Astrocyte of the cerebellum (primary cell): ENCODE measurements at regions not wholly inside any gene's neighbourhood (a gene's known extent, or its start where the extent isn't known, plus 50 kb on each side); places are given as distances from the start of the nearest gene placed in this dataset.

Experiments used
- DNase-seq: peaks from one replicate; pipeline ENCODE4 v3.0.0-alpha.2; 2011; ENCODE audit warnings: low read depth
- H3K4me3 ChIP-seq: 2 replicates; pipeline ENCODE4 v1.5.1; 2011; ENCODE audit warnings: mild to moderate bottlenecking, low read depth, low read length, moderate library complexity
- in situ Hi-C: cut with HindIII; loops from 2 replicates; pipeline ENCODE4 v1.10.0; 2017; ENCODE audit warnings: low sequenced_read_pairs
- TF ChIP-seq, protein P1 (sequence below): IDR thresholded peaks from 2 replicates; pipeline ENCODE4 v1.5.1; 2012; ENCODE audit warnings: low read length, low read depth, moderate library complexity, mild to moderate bottlenecking; ENCODE audit errors: missing control alignments

DNA sequence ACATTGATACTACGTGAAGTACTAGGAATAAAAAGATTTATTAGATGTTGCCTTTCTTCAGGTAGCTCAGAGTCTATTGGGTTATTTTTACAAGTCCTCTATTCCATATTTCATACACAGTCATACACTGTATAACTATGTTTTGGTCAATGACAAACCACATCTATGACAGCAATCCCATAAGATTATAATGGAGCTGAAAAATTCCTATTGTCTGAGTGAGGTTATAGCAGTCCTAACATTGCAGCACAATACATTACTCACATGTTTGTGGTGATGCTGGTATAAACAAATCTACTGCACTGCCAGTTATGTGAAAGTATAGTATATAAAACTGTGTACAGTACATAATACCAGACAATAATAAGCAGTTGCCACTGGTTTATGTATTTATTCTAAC is 595.1 kb downstream of the MBD2 start:
- DNase-seq = no peak
- TF ChIP-seq, protein P1, sequence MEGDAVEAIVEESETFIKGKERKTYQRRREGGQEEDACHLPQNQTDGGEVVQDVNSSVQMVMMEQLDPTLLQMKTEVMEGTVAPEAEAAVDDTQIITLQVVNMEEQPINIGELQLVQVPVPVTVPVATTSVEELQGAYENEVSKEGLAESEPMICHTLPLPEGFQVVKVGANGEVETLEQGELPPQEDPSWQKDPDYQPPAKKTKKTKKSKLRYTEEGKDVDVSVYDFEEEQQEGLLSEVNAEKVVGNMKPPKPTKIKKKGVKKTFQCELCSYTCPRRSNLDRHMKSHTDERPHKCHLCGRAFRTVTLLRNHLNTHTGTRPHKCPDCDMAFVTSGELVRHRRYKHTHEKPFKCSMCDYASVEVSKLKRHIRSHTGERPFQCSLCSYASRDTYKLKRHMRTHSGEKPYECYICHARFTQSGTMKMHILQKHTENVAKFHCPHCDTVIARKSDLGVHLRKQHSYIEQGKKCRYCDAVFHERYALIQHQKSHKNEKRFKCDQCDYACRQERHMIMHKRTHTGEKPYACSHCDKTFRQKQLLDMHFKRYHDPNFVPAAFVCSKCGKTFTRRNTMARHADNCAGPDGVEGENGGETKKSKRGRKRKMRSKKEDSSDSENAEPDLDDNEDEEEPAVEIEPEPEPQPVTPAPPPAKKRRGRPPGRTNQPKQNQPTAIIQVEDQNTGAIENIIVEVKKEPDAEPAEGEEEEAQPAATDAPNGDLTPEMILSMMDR = no peak
- in situ Hi-C loops = no loop called here
- no peak overlapping the region for H3K4me3 ChIP-seq

DNA sequence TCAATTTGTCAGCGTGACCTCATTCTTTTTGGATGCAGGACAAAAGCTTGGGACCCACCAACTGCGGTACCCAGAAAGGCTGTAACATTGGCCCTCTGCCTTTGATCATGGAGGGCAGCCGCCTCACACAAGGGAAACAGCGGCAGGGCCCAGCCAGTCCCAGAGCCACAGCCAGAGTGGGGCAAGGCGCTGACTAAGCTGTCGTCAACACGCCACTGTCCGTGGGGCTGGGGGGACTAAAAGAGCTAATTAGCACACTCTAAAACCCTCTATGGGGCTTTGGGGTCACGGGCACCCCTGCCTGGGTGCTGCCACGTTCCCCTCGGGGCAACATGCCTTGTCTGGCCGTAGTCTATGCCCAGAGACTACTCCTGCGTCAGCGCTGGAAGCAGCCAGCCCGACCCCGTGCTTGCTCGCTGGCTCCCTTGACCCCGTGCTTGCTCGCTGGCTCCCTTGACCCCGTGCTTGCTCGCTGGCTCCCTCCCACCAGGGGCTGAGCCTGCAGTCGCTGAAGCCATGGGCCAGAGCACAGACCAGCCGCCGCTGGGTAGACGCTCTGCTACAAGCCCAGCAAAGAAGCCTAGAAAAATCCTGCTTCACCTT is 598.4 kb downstream of the MBD2 start:
- no peak overlapping the region for H3K4me3 ChIP-seq
- no peak for DNase-seq
- TF ChIP-seq, protein P1 = no peak
- in situ Hi-C loops = no loop called here

DNA sequence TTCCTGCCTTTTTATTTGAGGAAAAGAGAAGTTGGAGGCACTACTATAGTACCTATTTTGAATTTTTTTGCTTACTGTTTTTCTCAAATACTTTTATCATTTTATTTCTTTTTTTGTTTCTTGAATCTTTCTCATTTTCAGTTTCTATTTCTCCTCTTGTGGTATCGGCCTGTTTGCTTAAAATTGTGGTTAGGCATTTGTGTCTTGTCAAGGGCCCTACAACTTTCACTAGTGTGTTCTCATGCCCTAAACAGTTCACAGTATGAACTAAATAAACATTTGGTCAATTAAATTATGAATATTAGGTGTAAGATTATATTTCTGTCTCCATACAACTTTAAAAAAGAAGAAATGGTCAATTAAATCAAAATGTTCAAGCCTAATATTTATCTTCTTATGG is 613.5 kb downstream of the MBD2 start:
- no peak for DNase-seq
- H3K4me3 ChIP-seq = no peak overlapping the region
- in situ Hi-C loops = no loop called here
- TF ChIP-seq, protein P1 = no peak

DNA sequence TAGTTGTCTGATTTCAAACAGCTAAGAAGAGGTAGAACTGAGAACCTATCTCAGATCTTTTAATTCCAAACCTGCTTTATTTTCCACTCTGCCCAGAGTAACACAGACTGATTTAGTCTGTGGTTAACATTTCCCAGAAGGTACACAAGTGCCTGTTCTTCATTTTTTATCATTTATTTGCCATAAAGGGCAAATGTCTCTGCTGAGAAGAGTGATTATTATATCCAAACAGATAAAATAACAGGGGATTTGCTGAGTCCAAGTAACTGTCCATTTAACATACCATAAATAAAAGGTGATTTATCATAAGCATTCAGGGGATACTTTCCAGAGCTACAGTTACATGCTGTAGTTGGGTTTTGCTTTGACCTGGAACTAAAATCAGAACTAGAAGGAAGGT is 617.7 kb downstream of the MBD2 start:
- TF ChIP-seq, protein P1 = no peak
- no peak for DNase-seq
- H3K4me3 ChIP-seq = no peak overlapping the region
- in situ Hi-C loops = no loop called here

DNA sequence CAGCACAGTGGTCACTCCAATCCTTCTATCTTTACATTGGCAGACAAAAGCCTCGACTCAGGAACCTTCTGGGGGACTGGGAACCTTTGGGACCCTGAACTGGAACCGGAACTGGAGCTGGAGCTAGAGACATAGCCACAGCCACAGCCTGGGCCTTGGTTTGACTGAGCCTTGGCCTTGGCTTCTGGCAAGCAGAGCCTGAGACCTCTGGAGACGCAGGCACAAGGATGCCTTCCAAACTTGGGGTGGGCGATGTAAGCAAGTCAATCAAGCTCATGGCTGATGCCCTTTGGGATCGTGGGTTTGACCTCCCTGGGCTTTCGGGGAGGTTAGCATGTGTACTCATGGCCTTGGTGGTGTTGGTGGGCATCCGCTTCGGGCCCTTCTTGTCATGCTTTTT is 619.3 kb downstream of the MBD2 start:
- DNase-seq = no peak
- in situ Hi-C loops = no loop called here
- TF ChIP-seq, protein P1 = no peak
- H3K4me3 ChIP-seq = no peak overlapping the region

DNA sequence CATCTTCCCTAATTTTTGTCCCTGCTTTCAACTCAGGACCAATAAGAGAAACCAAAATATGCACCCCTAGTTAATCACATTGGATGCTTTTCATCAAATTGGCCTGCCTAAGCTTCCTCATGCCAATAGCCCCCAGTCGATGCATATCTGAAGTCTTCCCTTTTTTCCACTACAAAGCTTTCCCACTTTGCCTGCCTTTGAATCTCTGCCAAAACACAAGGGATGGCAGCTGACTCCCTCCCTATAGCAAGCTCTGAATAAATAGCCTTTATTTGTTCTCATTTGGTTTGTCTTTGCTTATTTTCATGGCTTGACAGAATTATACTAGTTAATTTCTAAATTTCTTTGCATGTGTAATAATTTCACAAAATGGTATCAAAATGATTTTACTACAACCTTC is 621.2 kb downstream of the MBD2 start:
- no peak for DNase-seq
- H3K4me3 ChIP-seq = no peak overlapping the region
- TF ChIP-seq, protein P1 = no peak
- in situ Hi-C loops = no loop called here

DNA sequence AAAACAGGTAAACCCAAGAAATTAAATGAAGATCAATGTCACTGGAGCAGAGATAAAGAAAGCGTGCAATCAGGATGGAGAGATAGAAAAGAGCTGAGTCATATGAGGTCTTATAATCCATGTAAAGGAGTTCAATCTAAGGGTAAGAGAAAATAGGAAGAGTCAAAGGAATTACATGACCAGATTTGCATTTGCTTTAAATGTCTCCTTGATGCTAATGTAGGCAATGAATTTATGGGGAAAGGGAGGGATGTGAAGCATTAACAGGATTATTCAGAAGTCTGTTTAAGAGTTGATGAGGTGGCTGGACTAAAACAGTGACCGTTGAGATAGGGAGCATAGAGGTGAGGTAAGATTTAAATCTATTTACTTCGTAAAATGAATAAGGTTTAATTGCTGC is 623.1 kb downstream of the MBD2 start:
- TF ChIP-seq, protein P1 = no peak
- in situ Hi-C loops = no loop called here
- DNase-seq = no peak
- no peak overlapping the region for H3K4me3 ChIP-seq
